ENCODE measurements at regions not wholly inside any gene's neighbourhood (a gene's known extent, or its start where the extent isn't known, plus 50 kb on each side); places are given as distances from the start of the nearest gene placed in this dataset.
A peak's percentile ranks its signal among the peaks of the same experiment; 100 is the strongest.

- Histone ChIP-seq H3K27me3 (ENCODE audit: insufficient read depth, poor library complexity, severe bottlenecking) (no peaks in the 10 kb centered on the region), H3K27ac (replicated peaks) (peak overlapping the region; percentile 60), H3K4me3 (replicated peaks; ENCODE audit: insufficient read depth, low read length) (no peak overlapping the region)
- TF ChIP-seq SPI1 (IDR thresholded peaks at IDR 0.05; ENCODE audit: borderline replicate concordance, low read depth), result no peak
- TF ChIP-seq POLR2AphosphoS5 (IDR thresholded peaks at IDR 0.05; ENCODE audit: low read depth), result no peak
- TF ChIP-seq, protein P1, sequence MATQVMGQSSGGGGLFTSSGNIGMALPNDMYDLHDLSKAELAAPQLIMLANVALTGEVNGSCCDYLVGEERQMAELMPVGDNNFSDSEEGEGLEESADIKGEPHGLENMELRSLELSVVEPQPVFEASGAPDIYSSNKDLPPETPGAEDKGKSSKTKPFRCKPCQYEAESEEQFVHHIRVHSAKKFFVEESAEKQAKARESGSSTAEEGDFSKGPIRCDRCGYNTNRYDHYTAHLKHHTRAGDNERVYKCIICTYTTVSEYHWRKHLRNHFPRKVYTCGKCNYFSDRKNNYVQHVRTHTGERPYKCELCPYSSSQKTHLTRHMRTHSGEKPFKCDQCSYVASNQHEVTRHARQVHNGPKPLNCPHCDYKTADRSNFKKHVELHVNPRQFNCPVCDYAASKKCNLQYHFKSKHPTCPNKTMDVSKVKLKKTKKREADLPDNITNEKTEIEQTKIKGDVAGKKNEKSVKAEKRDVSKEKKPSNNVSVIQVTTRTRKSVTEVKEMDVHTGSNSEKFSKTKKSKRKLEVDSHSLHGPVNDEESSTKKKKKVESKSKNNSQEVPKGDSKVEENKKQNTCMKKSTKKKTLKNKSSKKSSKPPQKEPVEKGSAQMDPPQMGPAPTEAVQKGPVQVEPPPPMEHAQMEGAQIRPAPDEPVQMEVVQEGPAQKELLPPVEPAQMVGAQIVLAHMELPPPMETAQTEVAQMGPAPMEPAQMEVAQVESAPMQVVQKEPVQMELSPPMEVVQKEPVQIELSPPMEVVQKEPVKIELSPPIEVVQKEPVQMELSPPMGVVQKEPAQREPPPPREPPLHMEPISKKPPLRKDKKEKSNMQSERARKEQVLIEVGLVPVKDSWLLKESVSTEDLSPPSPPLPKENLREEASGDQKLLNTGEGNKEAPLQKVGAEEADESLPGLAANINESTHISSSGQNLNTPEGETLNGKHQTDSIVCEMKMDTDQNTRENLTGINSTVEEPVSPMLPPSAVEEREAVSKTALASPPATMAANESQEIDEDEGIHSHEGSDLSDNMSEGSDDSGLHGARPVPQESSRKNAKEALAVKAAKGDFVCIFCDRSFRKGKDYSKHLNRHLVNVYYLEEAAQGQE (IDR thresholded peaks at IDR 0.05; ENCODE audit: insufficient replicate concordance, low read depth), result no peak
- no peak for TF ChIP-seq CTCF (IDR thresholded peaks at IDR 0.05; ENCODE audit: insufficient read depth, low read length)
- no peak for TF ChIP-seq GABPA (IDR thresholded peaks at IDR 0.05; ENCODE audit: low read depth)
- DNase-seq (ENCODE audit: low read depth in 1 of 2, low spot score in 1 of 2), result peak in 1 of 2 experiments; percentile 44
These were observed 134.3 kb upstream of the RARB start for GRCh38 chr3:25293736-25294135.

DNA sequence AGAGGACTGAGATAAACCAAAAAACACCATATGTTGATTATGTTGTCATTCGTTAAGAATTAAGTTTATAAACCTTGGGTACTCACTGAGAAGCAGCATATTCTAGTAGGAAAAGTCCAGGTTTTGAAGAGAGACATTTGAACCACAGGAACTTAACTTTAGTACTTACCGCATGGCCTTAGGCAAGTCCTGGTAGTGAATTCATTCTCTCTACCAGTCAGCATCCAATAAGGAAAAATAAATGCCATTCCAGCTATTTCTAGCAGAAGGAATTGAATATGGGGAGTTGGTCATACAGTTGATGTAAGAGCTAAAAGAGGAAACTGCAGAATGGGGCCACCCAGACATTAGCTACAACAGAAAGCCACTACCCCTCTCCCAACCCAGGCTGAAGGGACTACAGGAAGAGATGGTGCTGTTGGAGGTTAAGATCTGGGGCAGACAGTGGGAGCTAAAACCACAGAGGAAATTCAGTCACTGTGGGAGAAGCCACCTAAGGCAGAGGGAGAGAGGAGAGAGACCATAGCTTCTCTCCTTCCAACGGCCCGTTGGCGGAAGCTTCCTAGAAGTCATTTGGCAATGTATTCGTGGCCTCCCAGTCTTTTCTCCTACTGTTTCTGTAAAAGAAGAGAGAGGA is 133.8 kb upstream of the RARB start:
- TF ChIP-seq SPI1 (IDR thresholded peaks at IDR 0.05; ENCODE audit: borderline replicate concordance, low read depth), result peak; percentile 50; the same call in 1 of the 2 replicates
- TF ChIP-seq POLR2AphosphoS5 (IDR thresholded peaks at IDR 0.05; ENCODE audit: low read depth), result peak; percentile 67; the same call in 1 of the 2 replicates
- TF ChIP-seq GABPA (IDR thresholded peaks at IDR 0.05; ENCODE audit: low read depth), result no peak
- TF ChIP-seq, protein P1 (IDR thresholded peaks at IDR 0.05; ENCODE audit: insufficient replicate concordance, low read depth), result no peak
- no peak for TF ChIP-seq CTCF (IDR thresholded peaks at IDR 0.05; ENCODE audit: insufficient read depth, low read length)
- Histone ChIP-seq H3K4me3 (replicated peaks; ENCODE audit: insufficient read depth, low read length) (no peak overlapping the region), H3K27me3 (ENCODE audit: insufficient read depth, poor library complexity, severe bottlenecking) (no peaks in the 10 kb centered on the region), H3K27ac (replicated peaks) (peak overlapping the region; percentile 60)
- peak in 1 of 2 experiments; percentile 85 for DNase-seq (ENCODE audit: low read depth in 1 of 2, low spot score in 1 of 2)

GRCh38 chr3:25297667-25298585 is 130.1 kb upstream of the RARB start:
- H3K27me3 ChIP-seq (ENCODE audit: insufficient read depth, poor library complexity, severe bottlenecking), result no peaks in the 10 kb centered on the region
- H3K27ac ChIP-seq (replicated peaks), result no peak overlapping the region
- no peak overlapping the region for H3K4me3 ChIP-seq (replicated peaks; ENCODE audit: insufficient read depth, low read length)
- DNase-seq (ENCODE audit: low read depth in 1 of 2, low spot score in 1 of 2), result no peak
- TF ChIP-seq GABPA (IDR thresholded peaks at IDR 0.05; ENCODE audit: low read depth) (no peak), SPI1 (IDR thresholded peaks at IDR 0.05; ENCODE audit: borderline replicate concordance, low read depth) (no peak), POLR2AphosphoS5 (IDR thresholded peaks at IDR 0.05; ENCODE audit: low read depth) (no peak)
- TF ChIP-seq, protein P1 (IDR thresholded peaks at IDR 0.05; ENCODE audit: insufficient replicate concordance, low read depth), result no peak
